GM19351 (cell line): ENCODE measurements at regions not wholly inside any gene's neighbourhood (a gene's known extent, or its start where the extent isn't known, plus 50 kb on each side); places are given as distances from the start of the nearest gene placed in this dataset.

Experiments used
- ATAC-seq: cut with Tn5 transposase; IDR thresholded peaks from one replicate; pipeline ENCODE4 v1.9.1; 2021; ENCODE audit warnings: mild to moderate bottlenecking, moderate library complexity; ENCODE audit not compliant: unreplicated experiment

- ATAC-seq, result no peak
Observed at GRCh38 chr2:103667335-103667884, 905.6 kb downstream of the TMEM182 start.

GRCh38 chr2:103669531-103669930 is 907.7 kb downstream of the TMEM182 start:
- ATAC-seq, result no peak
